Spleen (tissue), 11 donors: ENCODE measurements at regions not wholly inside any gene's neighbourhood (a gene's known extent, or its start where the extent isn't known, plus 50 kb on each side); places are given as distances from the start of the nearest gene placed in this dataset.

Source experiments
- DNase-seq: peaks from one replicate; pipeline ENCODE4 v3.0.0-alpha.2; 2020
- H3K27ac ChIP-seq, 8 donors: fragments of 200-600 bp; sonication (generic) in 7 of 8; 1 replicate in 4 of 8; 2 replicates in 4 of 8; pipeline versions ENCODE4 v1.5.0 to v1.8.0; 2016 to 2021; ENCODE audit warnings: inconsistent platforms in 4 of 8, mild to moderate bottlenecking in 4 of 8, moderate library complexity in 1 of 8
- H3K27me3 ChIP-seq, 7 donors: fragments of 200-600 bp; sonication (generic) in 6 of 7; replicated peaks in 1 of 7; 1 replicate in 4 of 7; 2 replicates in 3 of 7; pipeline versions ENCODE4 v1.5.0 to v1.8.0; 2016 to 2021; ENCODE audit warnings: inconsistent platforms in 3 of 7, mild to moderate bottlenecking in 1 of 7
- H3K36me3 ChIP-seq, 6 donors: fragments of 200-600 bp; sonication (generic) in 5 of 6; 1 replicate in 4 of 6; 2 replicates in 2 of 6; pipeline versions ENCODE4 v1.5.0 to v1.8.0; 2016 to 2021; ENCODE audit warnings: inconsistent platforms in 2 of 6
- H3K4me1 ChIP-seq, 6 donors: fragments of 200-600 bp; sonication (generic) in 5 of 6; 1 replicate in 3 of 6; 2 replicates in 3 of 6; pipeline versions ENCODE4 v1.5.0 to v1.8.0; 2016 to 2021; ENCODE audit warnings: inconsistent platforms in 3 of 6
- H3K4me3 ChIP-seq, 8 donors: fragments of 200-600 bp; sonication (generic) in 7 of 8; 1 replicate in 4 of 8; 2 replicates in 4 of 8; pipeline versions ENCODE4 v1.5.0 to v1.8.0; 2016 to 2021; ENCODE audit warnings: inconsistent platforms in 4 of 8, mild to moderate bottlenecking in 4 of 8, moderate library complexity in 2 of 8
- H3K9me3 ChIP-seq, 8 donors: fragments of 200-600 bp; sonication (generic) in 7 of 8; 1 replicate in 4 of 8; 2 replicates in 4 of 8; pipeline versions ENCODE4 v1.5.0 to v1.8.0; 2016 to 2021; ENCODE audit warnings: inconsistent platforms in 4 of 8
- POLR2A ChIP-seq, 3 donors: fragments of 450-650 bp; IDR thresholded peaks; one replicate each; pipeline ENCODE4 v1.5.1; 2017; ENCODE audit warnings: antibody characterized with exemption in 3 of 3, mild to moderate bottlenecking in 1 of 3
- POLR2AphosphoS5 ChIP-seq, 3 donors: sonication (generic); formaldehyde crosslinking; IDR thresholded peaks; one replicate each; pipeline ENCODE4 v1.5.1; 2017; ENCODE audit warnings: antibody characterized with exemption in 3 of 3
- WGBS, 5 donors: extraction: QIAGEN DNeasy Blood & Tissue Kit in 3 of 5; methylation state at CpG; one replicate each; pipeline versions ENCODE4 v1.1.5 to v1.1.7; 2013 to 2018; 5-methylcytosine and 5-hydroxymethylcytosine counted together
- intact Hi-C: fragments of 100-400 bp; cut with DNase I; formaldehyde crosslinking; loops from one replicate; pipeline ENCODE4 v1.15.0; 2023; ENCODE audit warnings: low total_unique reads
- TF ChIP-seq, protein P1 (sequence below), 11 experiments: fragments of 200-600 bp in 7 of 11; fragments of 450-650 bp in 4 of 11; sonication (generic) in 4 of 11; IDR thresholded peaks in 8 of 11; conservative IDR thresholded peaks in 3 of 11; 1 replicate in 7 of 11; 2 replicates in 4 of 11; pipeline versions ENCODE4 v1.4.0 to v1.8.0; 2016 to 2021; ENCODE audit warnings: antibody characterized with exemption in 11 of 11, inconsistent platforms in 4 of 11, mild to moderate bottlenecking in 1 of 11
- donor health status: healthy with polysubstance abuse.
- donor health status: DM: no; HTN: no; CAD: no; lungs with moderate emphysema.
- donor health status: DM: no; HTN: no; CAD: no.
- donor health status: Bipolar disorder and iron deficiency.
- donor health status: healthy.
- donor health status: DM: no; HTN: no; CAD: no.
- donor health status: DM: yes; HTN: yes; CAD: no.

DNA sequence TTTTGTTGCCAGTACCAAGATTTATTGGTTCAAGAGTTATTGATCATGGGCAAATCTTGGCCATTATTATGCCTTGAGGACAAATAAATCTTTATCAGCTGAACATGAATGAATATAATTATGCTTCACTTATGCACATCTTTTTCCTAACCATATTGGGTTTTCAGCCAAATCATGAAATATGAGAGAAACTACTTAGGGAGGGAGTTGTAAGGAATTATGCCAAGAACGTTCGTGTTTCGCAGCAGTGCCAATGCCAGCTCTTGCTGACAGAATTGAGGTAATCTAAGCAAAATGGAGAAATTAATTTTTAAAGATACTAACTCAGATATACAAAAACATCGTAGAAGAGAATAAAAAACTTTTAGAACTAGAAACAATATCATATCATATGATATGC is 301.1 kb upstream of the SASH1 start:
- peaks cover 0 to 5% (median 0%) of the 10 kb centered on the region in 6 donors for H3K4me1 ChIP-seq
- intact Hi-C loops = no loop called here
- no peaks in the 10 kb centered on the region for H3K36me3 ChIP-seq
- H3K9me3 ChIP-seq = peaks cover 0 to 4% (median 0%) of the 10 kb centered on the region in 8 donors
- H3K27ac ChIP-seq = no peak overlapping the region
- WGBS, 5 donors = 55 to 87% (median 82%) methylated on average over 4 of the region's 4 CpGs
- H3K27me3 ChIP-seq = no peaks in the 10 kb centered on the region
- TF ChIP-seq, protein P1, sequence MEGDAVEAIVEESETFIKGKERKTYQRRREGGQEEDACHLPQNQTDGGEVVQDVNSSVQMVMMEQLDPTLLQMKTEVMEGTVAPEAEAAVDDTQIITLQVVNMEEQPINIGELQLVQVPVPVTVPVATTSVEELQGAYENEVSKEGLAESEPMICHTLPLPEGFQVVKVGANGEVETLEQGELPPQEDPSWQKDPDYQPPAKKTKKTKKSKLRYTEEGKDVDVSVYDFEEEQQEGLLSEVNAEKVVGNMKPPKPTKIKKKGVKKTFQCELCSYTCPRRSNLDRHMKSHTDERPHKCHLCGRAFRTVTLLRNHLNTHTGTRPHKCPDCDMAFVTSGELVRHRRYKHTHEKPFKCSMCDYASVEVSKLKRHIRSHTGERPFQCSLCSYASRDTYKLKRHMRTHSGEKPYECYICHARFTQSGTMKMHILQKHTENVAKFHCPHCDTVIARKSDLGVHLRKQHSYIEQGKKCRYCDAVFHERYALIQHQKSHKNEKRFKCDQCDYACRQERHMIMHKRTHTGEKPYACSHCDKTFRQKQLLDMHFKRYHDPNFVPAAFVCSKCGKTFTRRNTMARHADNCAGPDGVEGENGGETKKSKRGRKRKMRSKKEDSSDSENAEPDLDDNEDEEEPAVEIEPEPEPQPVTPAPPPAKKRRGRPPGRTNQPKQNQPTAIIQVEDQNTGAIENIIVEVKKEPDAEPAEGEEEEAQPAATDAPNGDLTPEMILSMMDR (IDR thresholded peaks at IDR 0.05 in 8 of 11, conservative IDR thresholded peaks at IDR 0.05 in 3 of 11) = no peak
- no peak for TF ChIP-seq POLR2A (IDR thresholded peaks at IDR 0.05)
- no peak for TF ChIP-seq POLR2AphosphoS5 (IDR thresholded peaks at IDR 0.05)
- DNase-seq = no peak
- no peak overlapping the region for H3K4me3 ChIP-seq

DNA sequence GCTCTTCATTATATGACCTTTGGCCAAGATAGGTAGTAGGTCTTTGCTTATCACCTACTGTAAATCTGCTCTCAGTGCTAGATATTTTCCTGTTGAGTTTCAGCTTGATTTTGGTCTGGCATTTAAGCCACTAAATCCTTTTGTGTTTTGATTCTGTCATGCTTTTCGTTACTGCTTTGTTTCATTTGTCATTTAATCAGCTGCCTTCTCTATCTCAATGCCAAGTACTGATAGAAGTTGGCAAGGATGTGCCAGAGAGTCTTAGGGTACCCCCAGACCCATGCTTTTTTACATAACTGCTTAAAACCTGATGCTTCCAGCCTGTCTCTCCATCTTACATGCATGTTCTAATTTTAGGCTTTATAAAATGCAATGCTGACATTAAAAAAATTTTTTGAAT is 300.1 kb upstream of the SASH1 start:
- intact Hi-C loops = no loop called here
- Histone ChIP-seq H3K27me3 (peaks cover 0 to 4% (median 0%) of the 10 kb centered on the region in 7 donors), H3K4me3 (no peak overlapping the region), H3K27ac (no peak overlapping the region), H3K9me3 (peaks cover 0 to 14% (median 2%) of the 10 kb centered on the region in 8 donors), H3K36me3 (no peaks in the 10 kb centered on the region), H3K4me1 (peaks cover 0 to 5% (median 0%) of the 10 kb centered on the region in 6 donors)
- TF ChIP-seq, protein P1 (IDR thresholded peaks at IDR 0.05 in 8 of 11, conservative IDR thresholded peaks at IDR 0.05 in 3 of 11) = no peak
- 45 to 78% (median 58%) methylated on average over 1 of the region's 1 CpG for WGBS, 5 donors
- DNase-seq = no peak

DNA sequence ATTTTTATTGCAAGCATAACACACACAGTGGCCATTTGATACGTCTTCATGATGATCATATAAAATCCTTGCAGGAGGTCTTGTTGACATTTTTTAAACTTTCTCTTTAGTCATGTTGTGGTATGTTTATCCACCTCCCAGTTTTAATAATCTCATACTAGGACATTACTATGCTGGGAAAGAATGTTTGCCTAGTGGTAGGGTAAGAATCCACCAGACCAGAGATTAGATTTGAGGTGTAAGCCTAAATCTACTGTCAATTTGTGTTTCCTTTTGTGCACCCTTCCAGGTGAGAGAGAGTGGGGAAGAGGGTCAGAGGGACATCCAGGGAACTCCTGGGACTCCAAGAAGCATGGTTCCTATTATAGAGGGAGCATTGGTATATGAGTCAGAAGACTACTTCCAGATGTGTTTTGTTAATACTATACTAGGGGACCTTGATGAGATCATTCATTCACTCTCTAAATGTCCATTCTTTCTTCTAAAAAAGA is 298.3 kb upstream of the SASH1 start:
- Histone ChIP-seq H3K36me3 (no peaks in the 10 kb centered on the region), H3K27me3 (peaks cover 0 to 4% (median 0%) of the 10 kb centered on the region in 7 donors), H3K4me1 (peaks cover 0 to 5% (median 0%) of the 10 kb centered on the region in 6 donors), H3K9me3 (peaks cover 0 to 16% (median 2%) of the 10 kb centered on the region in 8 donors), H3K4me3 (no peak overlapping the region), H3K27ac (no peak overlapping the region)
- no peak for DNase-seq
- intact Hi-C loops = no loop called here
- TF ChIP-seq POLR2AphosphoS5 (IDR thresholded peaks at IDR 0.05) (no peak), POLR2A (IDR thresholded peaks at IDR 0.05) (no peak)
- TF ChIP-seq, protein P1 (IDR thresholded peaks at IDR 0.05 in 8 of 11, conservative IDR thresholded peaks at IDR 0.05 in 3 of 11) = no peak
- 78 to 95% (median 85%) methylated on average over 1 of the region's 1 CpG for WGBS, 5 donors

DNA sequence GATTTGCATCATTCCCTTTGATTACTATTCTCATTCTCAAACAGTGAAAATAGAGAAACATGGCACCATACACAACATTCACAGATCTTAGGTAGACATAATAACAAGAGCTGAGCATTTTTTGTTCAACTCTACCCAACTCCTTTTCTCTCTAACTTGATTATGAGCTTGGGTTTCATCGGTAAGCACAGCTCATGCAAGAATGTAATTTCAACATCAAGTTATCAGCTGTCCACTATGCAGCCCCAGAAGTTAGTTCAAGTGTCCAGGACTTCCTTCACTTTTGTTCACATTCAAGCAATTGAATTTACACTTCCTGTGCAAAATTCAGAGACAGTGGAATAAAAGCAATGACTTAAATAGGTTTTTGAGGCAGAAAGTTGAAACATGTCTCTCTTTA is 297.7 kb upstream of the SASH1 start:
- no peak for DNase-seq
- intact Hi-C loops = no loop called here
- Histone ChIP-seq H3K27ac (no peak overlapping the region), H3K27me3 (peaks cover 0 to 4% (median 0%) of the 10 kb centered on the region in 7 donors), H3K9me3 (peaks cover 0 to 16% (median 2%) of the 10 kb centered on the region in 8 donors), H3K36me3 (no peaks in the 10 kb centered on the region), H3K4me1 (peaks cover 0 to 5% (median 0%) of the 10 kb centered on the region in 6 donors), H3K4me3 (no peak overlapping the region)
- TF ChIP-seq POLR2A (IDR thresholded peaks at IDR 0.05) = no peak
- TF ChIP-seq, protein P1 (IDR thresholded peaks at IDR 0.05 in 8 of 11, conservative IDR thresholded peaks at IDR 0.05 in 3 of 11) = no peak
- TF ChIP-seq POLR2AphosphoS5 (IDR thresholded peaks at IDR 0.05) = no peak
- WGBS, 5 donors = 34 to 48% (median 40%) methylated on average over 1 of the region's 1 CpG
